MM.1S (cell line): ENCODE measurements at regions not wholly inside any gene's neighbourhood (a gene's known extent, or its start where the extent isn't known, plus 50 kb on each side); places are given as distances from the start of the nearest gene placed in this dataset.

ENCODE experiments used
- CTCF ChIP-seq: fragments of 300-600 bp; sonication (generic); IDR thresholded peaks from 2 replicates; pipeline ENCODE4 v1.5.1; 2016; ENCODE audit warnings: antibody characterized with exemption, low read length, mixed read lengths
- EZH2 ChIP-seq: fragments of 300-600 bp; sonication (generic); optimal IDR thresholded peaks from 2 replicates; pipeline ENCODE3; 2017; ENCODE audit warnings: low read depth, mild to moderate bottlenecking, antibody characterized with exemption, low read length, mixed read lengths

DNA sequence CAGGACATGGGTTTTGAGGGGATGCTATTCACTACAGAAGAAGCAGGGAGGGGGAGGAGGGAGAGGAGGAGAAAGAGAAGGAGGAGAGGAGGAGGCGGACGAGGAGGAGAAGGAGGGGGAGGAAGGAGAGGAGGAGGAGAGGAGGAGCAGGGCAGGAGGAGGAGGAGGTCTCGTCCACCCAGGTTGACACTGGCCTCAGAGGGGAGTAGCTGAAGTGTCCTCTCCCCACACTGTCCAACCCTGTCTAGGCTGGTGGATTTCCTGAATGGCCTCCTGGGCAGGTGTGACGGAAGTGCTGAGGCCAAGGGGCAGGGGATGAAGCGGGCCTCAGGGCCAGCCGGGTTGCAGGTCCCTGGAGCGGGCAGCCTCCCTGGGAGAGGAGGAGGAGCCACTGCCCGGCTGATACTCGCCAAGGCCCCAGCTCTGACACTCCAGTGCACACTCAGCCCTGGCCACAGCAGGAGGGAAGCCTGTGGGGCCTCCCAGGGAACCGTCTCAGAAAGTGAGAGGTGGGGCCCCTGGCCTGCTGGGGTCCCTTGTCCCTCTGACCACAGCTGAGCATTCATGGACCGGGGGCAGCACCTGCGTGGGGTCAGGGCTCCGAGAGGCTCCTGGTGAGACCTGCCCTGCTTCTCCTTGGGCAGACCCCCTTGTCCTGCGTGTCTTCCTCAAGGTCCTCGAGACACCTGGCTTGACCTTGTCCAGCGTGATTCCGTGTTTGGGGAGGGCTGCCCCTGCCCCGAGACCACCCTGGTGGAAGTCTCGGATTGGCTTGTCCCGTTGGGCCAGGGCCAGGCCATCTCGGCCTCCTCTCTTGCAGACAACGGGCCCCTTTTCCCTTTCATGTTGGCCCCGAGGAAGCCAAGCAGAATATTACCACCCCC lies 200.6 kb upstream of the CIBAR2 start:
- TF ChIP-seq CTCF (no peak), EZH2 (no peak)
